Keratinocyte (primary cell): ENCODE measurements at regions not wholly inside any gene's neighbourhood (a gene's known extent, or its start where the extent isn't known, plus 50 kb on each side); places are given as distances from the start of the nearest gene placed in this dataset.

Source experiments
- DNase-seq: peaks from one replicate; pipeline ENCODE4 v3.0.0-alpha.2; 2011; ENCODE audit warnings: low read depth, missing footprints, low spot score
- FAIRE-seq: peaks from 2 replicates; lab custom pipeline; 2011; peaks lifted over from hg19 to GRCh38; lab: Jason Lieb, UNC
- H2AFZ ChIP-seq: 2 replicates; pipeline ENCODE4 v1.6.0; 2012; ENCODE audit warnings: low read length, control low read depth, inconsistent platforms; ENCODE audit not compliant: control insufficient read depth
- H3K27ac ChIP-seq: 2 replicates; pipeline ENCODE4 v1.5.1; 2011; ENCODE audit warnings: low read length; ENCODE audit not compliant: control insufficient read depth, insufficient read depth
- H3K27me3 ChIP-seq: 3 replicates; pipeline ENCODE4 v1.6.0; 2011; ENCODE audit warnings: low read length; ENCODE audit not compliant: control insufficient read depth, insufficient read depth; ENCODE audit errors: extremely low read depth
- H3K36me3 ChIP-seq, 2 experiments: 2 replicates in 1 of 2; 3 replicates in 1 of 2; pipeline ENCODE4 v1.5.1; 2011; ENCODE audit warnings: low read length in 2 of 2, mild to moderate bottlenecking in 1 of 2; ENCODE audit not compliant: control insufficient read depth in 2 of 2, insufficient read depth in 2 of 2; ENCODE audit errors: extremely low read depth in 1 of 2
- H3K4me1 ChIP-seq: 3 replicates; pipeline ENCODE4 v1.5.1; 2011; ENCODE audit warnings: low read length; ENCODE audit not compliant: control insufficient read depth, insufficient read depth; ENCODE audit errors: extremely low read depth
- H3K4me2 ChIP-seq: 3 replicates; pipeline ENCODE4 v1.6.0; 2011; ENCODE audit warnings: low read depth, low read length; ENCODE audit not compliant: control insufficient read depth, insufficient read depth; ENCODE audit errors: extremely low read depth
- H3K4me3 ChIP-seq, 3 experiments: fragments of 200-600 bp in 1 of 3; sonication (generic) in 1 of 3; 2 replicates in 2 of 3; 3 replicates in 1 of 3; pipeline ENCODE4 v1.5.1; 2011 to 2016; ENCODE audit warnings: low read length in 3 of 3, mild to moderate bottlenecking in 3 of 3, control low read depth in 2 of 3, inconsistent platforms in 1 of 3, low read depth in 1 of 3, mixed read lengths in 1 of 3, mixed run types in 1 of 3, moderate library complexity in 1 of 3; ENCODE audit not compliant: control insufficient read depth in 2 of 3, insufficient read depth in 2 of 3; ENCODE audit errors: extremely low read depth in 1 of 3
- H3K79me2 ChIP-seq: 2 replicates; pipeline ENCODE4 v1.6.0; 2012; ENCODE audit warnings: low read length; ENCODE audit not compliant: control insufficient read depth, insufficient read depth
- H3K9ac ChIP-seq: 3 replicates; pipeline ENCODE4 v1.6.0; 2011; ENCODE audit warnings: low read length; ENCODE audit not compliant: control insufficient read depth, insufficient read depth; ENCODE audit errors: extremely low read depth
- H3K9me1 ChIP-seq: 3 replicates; pipeline ENCODE4 v1.6.0; 2011; ENCODE audit warnings: low read length; ENCODE audit not compliant: control insufficient read depth, insufficient read depth; ENCODE audit errors: extremely low read depth
- H3K9me3 ChIP-seq: 2 replicates; pipeline ENCODE4 v1.5.1; 2012; ENCODE audit warnings: low read depth, low read length; ENCODE audit not compliant: control insufficient read depth
- H4K20me1 ChIP-seq: 3 replicates; pipeline ENCODE4 v1.6.0; 2011; ENCODE audit warnings: low read length; ENCODE audit not compliant: control insufficient read depth, insufficient read depth; ENCODE audit errors: extremely low read depth
- CTCF ChIP-seq, 3 experiments: IDR thresholded peaks in 1 of 3; conservative IDR thresholded peaks in 1 of 3; optimal IDR thresholded peaks in 1 of 3; 2 replicates in 2 of 3; 3 replicates in 1 of 3; pipeline versions ENCODE3 to v1.5.1; 2011; ENCODE audit warnings: low read length in 3 of 3, mild to moderate bottlenecking in 3 of 3, moderate library complexity in 2 of 3, control low read depth in 1 of 3, inconsistent platforms in 1 of 3; ENCODE audit not compliant: insufficient read depth in 2 of 3; ENCODE audit errors: extremely low read depth in 1 of 3
- EZH2 ChIP-seq: IDR thresholded peaks from one replicate; pipeline ENCODE4 v1.6.1; 2012; ENCODE audit warnings: inconsistent platforms, mild to moderate bottlenecking, low read length, moderate library complexity
- dilution Hi-C: fragments of 300-500 bp; cut with MboI; formaldehyde crosslinking; loops from one replicate; pipeline ENCODE4 v1.7.0; 2020; ENCODE audit warnings: low sequenced_read_pairs; ENCODE audit not compliant: extremely low pct_ligation_motif_present

- no peak overlapping the region for H3K27ac ChIP-seq
- DNase-seq (no peak), FAIRE-seq (no peak)
- no peak overlapping the region for H3K4me3 ChIP-seq
- H3K9ac ChIP-seq, result no peak overlapping the region
- no peaks in the 10 kb centered on the region for H3K27me3 ChIP-seq
- no peaks in the 10 kb centered on the region for H3K36me3 ChIP-seq
- no peaks in the 10 kb centered on the region for H4K20me1 ChIP-seq
- TF ChIP-seq CTCF (optimal IDR thresholded peaks at IDR 0.05 in 1 of 3, IDR thresholded peaks at IDR 0.05 in 1 of 3, conservative IDR thresholded peaks at IDR 0.05 in 1 of 3; ENCODE audit: extremely low read depth in 1 of 3, insufficient read depth in 2 of 3, low read length in 3 of 3), result no peak
- TF ChIP-seq EZH2, result no peak
- no peaks in the 10 kb centered on the region for H3K9me1 ChIP-seq
- H3K79me2 ChIP-seq, result no peaks in the 10 kb centered on the region
- H2AFZ ChIP-seq, result no peak overlapping the region
- H3K4me1 ChIP-seq, result no peaks in the 10 kb centered on the region
- no peaks in the 10 kb centered on the region for H3K9me3 ChIP-seq
- dilution Hi-C loops, result no loop called here
- H3K4me2 ChIP-seq, result no peak overlapping the region
Measured at GRCh38 chr6:47879015-47879414, 97.2 kb downstream of the OPN5 start.
